AG08395 (cell line): ENCODE measurements at regions not wholly inside any gene's neighbourhood (a gene's known extent, or its start where the extent isn't known, plus 50 kb on each side); places are given as distances from the start of the nearest gene placed in this dataset.
"Not testable (repeated sequence)": the region's sequence is repeated elsewhere in the genome, so short reads cannot be mapped to it uniquely, and the experiment has no call there.

Experiments used
- DNase-seq: peaks from one replicate; pipeline ENCODE4 v3.0.0; 2012; ENCODE audit warnings: mixed read lengths, low spot score

DNA sequence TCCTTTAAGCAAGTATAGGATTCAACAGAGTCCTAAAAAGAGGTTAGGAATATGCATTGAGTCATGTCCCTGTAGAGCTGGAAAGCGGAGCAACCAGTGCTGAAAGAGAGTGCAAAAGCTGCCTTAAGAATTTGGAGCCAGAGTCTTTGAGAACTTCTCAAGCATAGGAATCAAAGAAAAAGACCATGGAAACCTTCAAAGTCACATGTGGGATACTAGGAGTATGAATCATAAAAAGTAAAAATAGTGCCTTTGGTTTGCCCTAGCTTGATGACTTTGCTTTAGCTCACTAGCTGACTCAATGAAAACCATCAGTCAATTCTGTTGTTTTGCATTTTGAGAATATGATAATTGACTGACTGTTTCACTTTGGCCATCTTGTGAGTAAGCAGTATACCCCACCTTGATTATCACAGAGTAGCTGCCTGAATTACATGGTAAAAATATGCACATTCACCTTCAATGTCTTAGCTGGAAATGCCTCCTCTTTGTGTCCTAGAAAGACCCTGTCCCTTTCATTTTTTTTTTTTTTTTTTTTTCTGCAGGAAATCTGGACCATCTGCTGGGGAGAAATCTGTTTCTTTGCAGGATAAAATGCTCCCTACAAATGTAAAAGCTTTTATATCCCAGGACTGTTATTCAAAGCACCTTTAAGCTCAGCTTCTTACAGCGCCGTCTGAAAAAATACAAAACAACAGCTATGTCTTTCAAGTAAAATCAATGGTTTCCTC lies 248.6 kb upstream of the KRR1 start:
- peak; percentile 67 for DNase-seq

- no peak for DNase-seq
Observed at GRCh38 chr12:75759196-75759595, 247.8 kb upstream of the KRR1 start.

- no peak for DNase-seq
Observed at GRCh38 chr12:75756771-75757170, 245.4 kb upstream of the KRR1 start.

DNA sequence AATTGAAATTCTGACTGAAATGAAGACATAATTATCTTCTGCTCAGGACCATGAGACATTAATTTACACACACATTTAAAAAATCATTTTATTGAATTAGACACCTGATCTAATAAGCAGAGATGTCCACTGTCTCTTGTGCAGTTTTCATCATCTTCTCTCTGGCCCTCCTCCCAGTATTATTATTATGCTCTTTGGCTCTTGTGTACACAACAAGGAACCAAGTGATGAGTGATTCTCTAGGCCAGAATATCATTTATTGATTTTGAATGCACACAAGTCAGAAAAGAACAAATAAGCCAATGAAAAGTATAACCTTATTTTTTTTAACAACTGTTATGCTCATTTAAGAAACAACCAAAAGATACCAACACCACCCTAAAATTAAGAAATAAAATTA lies 244.7 kb upstream of the KRR1 start:
- no peak for DNase-seq

DNA sequence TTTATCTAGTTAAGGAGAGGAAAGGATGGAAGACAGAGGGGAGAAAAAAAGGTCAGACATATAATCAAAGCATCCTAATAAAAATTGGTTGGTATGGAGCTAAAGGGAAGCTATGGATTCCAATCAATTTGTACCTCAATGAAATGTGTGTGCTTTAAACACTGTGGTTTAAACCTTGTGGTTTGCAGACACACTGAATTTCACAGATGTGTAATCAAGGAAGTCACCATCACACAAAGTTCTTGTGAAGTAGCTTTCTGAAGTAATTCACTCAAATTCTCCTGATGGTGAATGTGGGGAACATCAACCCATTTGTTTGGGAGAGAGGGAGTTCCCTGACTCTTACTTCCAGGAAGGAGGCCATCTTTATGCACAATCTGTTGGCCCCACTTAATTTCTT lies 243.3 kb upstream of the KRR1 start:
- no peak for DNase-seq

GRCh38 chr12:75754141-75754540 lies 242.7 kb upstream of the KRR1 start:
- no peak for DNase-seq

- DNase-seq: no peak
Observed at GRCh38 chr12:75751769-75752471, 240.5 kb upstream of the KRR1 start.

DNA sequence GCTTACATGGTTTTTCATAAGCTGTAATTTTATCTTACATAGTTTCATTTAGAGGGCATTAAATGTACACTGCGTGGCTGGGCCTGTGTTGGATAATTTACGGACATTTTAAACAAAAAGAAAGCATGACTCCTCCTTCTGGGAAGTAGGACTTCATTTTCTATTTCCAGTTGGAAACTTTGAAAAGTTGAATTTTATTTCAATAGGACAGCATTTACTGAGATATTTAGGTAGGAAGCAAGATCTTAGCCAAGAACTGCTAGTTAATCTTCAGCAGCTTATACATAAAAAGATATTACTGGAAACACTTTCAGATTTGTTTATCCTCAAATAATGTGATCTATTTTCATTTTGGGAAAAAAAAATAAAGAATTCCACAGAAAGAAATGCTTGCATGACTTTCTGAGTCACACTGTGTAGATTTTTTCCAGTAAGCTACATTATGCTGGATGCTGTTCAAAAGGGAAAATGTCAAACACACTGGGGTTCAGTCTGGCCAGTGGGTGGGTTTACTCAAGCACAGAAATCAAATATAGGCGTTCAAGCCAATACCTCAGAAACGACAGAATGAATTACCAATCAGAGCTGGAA lies 239.4 kb upstream of the KRR1 start:
- peak; percentile 57 for DNase-seq

- not testable (repeated sequence) for DNase-seq
Observed at GRCh38 chr12:75748990-75749389, 237.6 kb upstream of the KRR1 start.

- no peak for DNase-seq
Observed at GRCh38 chr12:75748136-75748535, 236.7 kb upstream of the KRR1 start.

GRCh38 chr12:75747572-75748021 lies 236.2 kb upstream of the KRR1 start:
- DNase-seq: peak; percentile 31

- DNase-seq: no peak
Observed at GRCh38 chr12:75746621-75747020, 235.2 kb upstream of the KRR1 start.

GRCh38 chr12:75744607-75745256 lies 233.3 kb upstream of the KRR1 start:
- DNase-seq: no peak

DNA sequence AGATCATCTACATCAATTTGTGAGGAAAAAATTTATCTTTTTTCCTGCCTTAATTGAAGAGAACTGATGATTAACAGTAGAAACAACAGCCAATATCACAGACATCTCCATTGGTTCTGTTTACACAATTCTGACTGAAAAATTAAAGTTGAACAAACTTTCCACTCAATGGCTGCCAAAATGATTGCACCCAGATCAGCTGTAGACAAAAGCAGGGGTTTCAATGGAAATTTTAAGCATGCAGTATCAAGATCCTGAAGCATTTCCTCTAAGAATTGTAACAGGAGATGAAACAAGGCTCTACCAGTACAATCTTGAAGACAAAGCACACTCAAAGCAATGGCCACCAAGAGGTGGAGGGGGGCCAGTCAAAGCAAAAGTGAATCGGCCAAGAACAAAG lies 231.6 kb upstream of the KRR1 start:
- no peak for DNase-seq

GRCh38 chr12:75742048-75742447 lies 230.6 kb upstream of the KRR1 start:
- DNase-seq: no peak

- DNase-seq: no peak
Observed at GRCh38 chr12:75739912-75740311, 228.5 kb upstream of the KRR1 start.

DNA sequence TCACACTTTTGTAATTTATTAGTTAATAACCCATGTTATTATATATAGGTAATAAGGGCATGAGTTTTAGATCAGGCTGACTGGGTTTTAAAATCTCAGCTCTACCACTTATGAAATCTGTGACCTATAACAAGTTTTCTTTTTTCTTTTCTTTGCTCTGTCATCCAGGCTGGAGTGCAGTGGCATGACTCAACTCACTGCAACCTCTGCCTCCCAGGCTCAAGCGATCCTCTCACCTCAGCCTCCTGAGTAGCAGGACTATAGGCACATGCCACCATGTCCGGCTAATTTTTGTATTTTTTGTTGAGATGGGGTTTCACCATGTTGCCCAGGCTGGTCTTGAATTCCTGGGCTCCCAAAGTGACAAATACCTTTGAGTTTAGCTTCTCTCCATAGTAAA lies 227.7 kb upstream of the KRR1 start:
- DNase-seq: not testable (repeated sequence)

- DNase-seq: peak; percentile 36
Observed at GRCh38 chr12:75738486-75738885, 227.1 kb upstream of the KRR1 start.

DNA sequence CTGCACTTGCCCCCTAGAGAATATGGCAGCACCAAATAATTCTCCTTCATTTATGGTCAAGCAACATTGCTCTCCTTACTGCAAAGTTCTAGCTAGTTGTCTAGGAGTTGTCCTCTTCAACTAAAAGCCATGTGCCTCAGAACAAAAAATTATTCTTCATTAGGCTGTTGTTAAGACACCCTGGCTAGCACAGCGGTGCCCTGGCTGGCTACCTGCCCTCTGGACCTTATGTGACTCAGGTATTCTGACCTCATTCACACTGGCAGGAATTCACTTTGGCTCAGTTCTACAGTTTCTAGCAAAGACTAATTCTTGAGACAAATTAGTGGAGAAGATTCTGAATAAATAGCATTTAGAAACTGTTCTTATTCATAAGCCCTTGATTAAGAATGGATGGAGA lies 224.4 kb upstream of the KRR1 start:
- no peak for DNase-seq

GRCh38 chr12:75728826-75729225 lies 217.4 kb upstream of the KRR1 start:
- DNase-seq: no peak

- DNase-seq: no peak
Observed at GRCh38 chr12:75727577-75727976, 216.2 kb upstream of the KRR1 start.

GRCh38 chr12:75725521-75726111 lies 214.2 kb upstream of the KRR1 start:
- DNase-seq: peak; percentile 48
